ENCODE measurements at regions not wholly inside any gene's neighbourhood (a gene's known extent, or its start where the extent isn't known, plus 50 kb on each side); places are given as distances from the start of the nearest gene placed in this dataset.

DNA sequence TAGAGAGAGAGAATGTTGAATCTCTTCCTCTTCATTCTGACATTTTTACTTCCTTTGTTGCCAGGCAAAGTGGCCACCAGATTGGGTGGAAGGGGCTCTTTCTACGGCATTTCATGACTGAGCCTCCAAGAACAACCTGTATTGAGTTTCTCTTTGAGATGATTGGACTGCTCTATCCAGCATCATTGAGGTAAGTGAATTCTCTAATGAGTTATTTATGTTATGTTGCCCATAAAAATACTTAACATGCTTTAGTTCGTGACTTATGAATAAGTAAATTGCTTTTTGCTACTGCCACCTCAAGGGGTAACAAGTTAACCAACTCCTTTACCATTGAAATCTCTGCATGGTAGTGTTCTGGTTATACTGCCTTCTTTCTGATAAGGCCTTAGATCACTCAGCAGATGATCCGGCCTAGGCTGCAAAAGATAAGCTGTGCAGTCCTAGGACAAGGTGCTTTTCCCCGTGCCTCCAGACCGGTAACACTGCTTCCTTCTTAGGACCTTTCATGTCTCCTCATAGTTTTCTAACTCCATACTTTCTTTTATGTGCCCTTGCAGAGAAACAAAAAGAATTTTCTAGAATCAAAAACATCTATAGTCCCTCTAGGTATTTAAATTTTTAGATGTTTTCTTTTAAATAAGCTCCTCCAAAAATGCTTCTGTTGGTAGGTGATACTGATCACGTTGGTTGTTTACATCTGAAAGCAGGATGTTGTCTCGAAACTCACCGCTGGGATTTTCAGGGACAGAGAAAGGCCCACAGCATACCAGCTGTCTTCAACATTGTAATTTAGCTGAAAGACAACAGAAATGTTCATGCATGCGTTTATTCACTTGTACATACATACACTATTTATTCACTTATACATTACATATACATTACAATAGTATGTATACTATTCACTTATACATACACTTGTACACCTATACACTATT is 157.1 kb upstream of the RBPJ start:
- ChIA-PET CTCF (no interaction called here), POLR2A (ENCODE audit: unreplicated experiment) (no interaction called here)
- Histone ChIP-seq H3F3A (ENCODE audit: low read length, unreplicated experiment) (no peaks in the 10 kb centered on the region), H3K4me1 (ENCODE audit: insufficient read depth, low read length) (no peaks in the 10 kb centered on the region), H3K79me2 (ENCODE audit: low read length) (no peaks in the 10 kb centered on the region), H3K27ac (ENCODE audit: low read length) (no peak overlapping the region), H3K36me3 (ENCODE audit: low read depth, low read length) (no peaks in the 10 kb centered on the region), H3K4me3 (ENCODE audit: low read length) (no peak overlapping the region), H3K27me3 (ENCODE audit: low read length) (no peaks in the 10 kb centered on the region), H4K20me1 (ENCODE audit: low read length) (no peaks in the 10 kb centered on the region), H3K4me2 (ENCODE audit: low read length) (no peak overlapping the region), H3K9me2 (replicated peaks; ENCODE audit: low read length) (no peaks in the 10 kb centered on the region), H3K9ac (ENCODE audit: low read length) (no peak overlapping the region), H2AFZ (ENCODE audit: low read length) (no peak overlapping the region), H3K9me3 (ENCODE audit: low read length) (no peaks in the 10 kb centered on the region)
- ATAC-seq (no peak), DNase-seq (no peak)
- intact Hi-C loops (cut with micrococcal nuclease) = no loop called here
- BruUV-seq (replicated peaks) = no TSS peak
- TF ChIP-seq EZH2phosphoT487 (IDR thresholded peaks at IDR 0.05; ENCODE audit: borderline replicate concordance, low read length) (no peak), EZH2 (IDR thresholded peaks at IDR 0.05; ENCODE audit: low read length, unreplicated experiment) (no peak)
- TF ChIP-seq, protein P1, sequence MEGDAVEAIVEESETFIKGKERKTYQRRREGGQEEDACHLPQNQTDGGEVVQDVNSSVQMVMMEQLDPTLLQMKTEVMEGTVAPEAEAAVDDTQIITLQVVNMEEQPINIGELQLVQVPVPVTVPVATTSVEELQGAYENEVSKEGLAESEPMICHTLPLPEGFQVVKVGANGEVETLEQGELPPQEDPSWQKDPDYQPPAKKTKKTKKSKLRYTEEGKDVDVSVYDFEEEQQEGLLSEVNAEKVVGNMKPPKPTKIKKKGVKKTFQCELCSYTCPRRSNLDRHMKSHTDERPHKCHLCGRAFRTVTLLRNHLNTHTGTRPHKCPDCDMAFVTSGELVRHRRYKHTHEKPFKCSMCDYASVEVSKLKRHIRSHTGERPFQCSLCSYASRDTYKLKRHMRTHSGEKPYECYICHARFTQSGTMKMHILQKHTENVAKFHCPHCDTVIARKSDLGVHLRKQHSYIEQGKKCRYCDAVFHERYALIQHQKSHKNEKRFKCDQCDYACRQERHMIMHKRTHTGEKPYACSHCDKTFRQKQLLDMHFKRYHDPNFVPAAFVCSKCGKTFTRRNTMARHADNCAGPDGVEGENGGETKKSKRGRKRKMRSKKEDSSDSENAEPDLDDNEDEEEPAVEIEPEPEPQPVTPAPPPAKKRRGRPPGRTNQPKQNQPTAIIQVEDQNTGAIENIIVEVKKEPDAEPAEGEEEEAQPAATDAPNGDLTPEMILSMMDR (conservative IDR thresholded peaks at IDR 0.05; ENCODE audit: low read depth, low read length) = no peak

DNA sequence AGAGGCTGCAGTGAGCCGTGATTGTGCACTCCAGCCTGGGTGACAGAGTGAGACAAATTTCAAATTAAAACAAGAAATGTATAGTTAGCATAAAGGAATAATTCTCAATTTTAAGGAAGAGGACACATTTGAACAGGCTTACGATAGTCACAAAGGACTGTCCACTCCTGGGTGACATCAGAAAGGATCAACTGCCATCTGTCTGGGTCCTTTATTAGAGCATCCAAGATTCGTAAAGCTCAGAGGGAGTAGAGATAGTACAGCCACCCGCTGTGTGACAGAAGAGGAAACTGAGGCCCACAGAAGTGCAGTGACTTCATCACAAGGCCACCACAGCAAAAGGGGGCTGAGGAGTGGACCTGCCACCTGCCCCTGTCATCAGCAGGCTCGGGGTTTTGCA is 149.3 kb upstream of the RBPJ start:
- H2AFZ ChIP-seq (ENCODE audit: low read length) = no peak overlapping the region
- CTCF ChIA-PET = no interaction called here

More for the DNA sequence above, 149.3 kb upstream of the RBPJ start:
- TF ChIP-seq, protein P1 (conservative IDR thresholded peaks at IDR 0.05; ENCODE audit: low read depth, low read length) = no peak
- TF ChIP-seq EZH2 (IDR thresholded peaks at IDR 0.05; ENCODE audit: low read length, unreplicated experiment) (no peak), EZH2phosphoT487 (IDR thresholded peaks at IDR 0.05; ENCODE audit: borderline replicate concordance, low read length) (no peak)
- H3K9me3 ChIP-seq (ENCODE audit: low read length) = no peaks in the 10 kb centered on the region
- no peaks in the 10 kb centered on the region for H3K4me1 ChIP-seq (ENCODE audit: insufficient read depth, low read length)
- H3K9me2 ChIP-seq (replicated peaks; ENCODE audit: low read length) = no peaks in the 10 kb centered on the region
- H3F3A ChIP-seq (ENCODE audit: low read length, unreplicated experiment) = no peaks in the 10 kb centered on the region
- BruUV-seq (replicated peaks) = no TSS peak
- no peak overlapping the region for H3K9ac ChIP-seq (ENCODE audit: low read length)
- H3K79me2 ChIP-seq (ENCODE audit: low read length) = no peaks in the 10 kb centered on the region
- DNase-seq (no peak), ATAC-seq (no peak)
- H3K27me3 ChIP-seq (ENCODE audit: low read length) = no peaks in the 10 kb centered on the region
- POLR2A ChIA-PET (ENCODE audit: unreplicated experiment) = no interaction called here
- intact Hi-C loops (cut with micrococcal nuclease) = no loop called here
- H3K27ac ChIP-seq (ENCODE audit: low read length) = no peak overlapping the region
- H3K4me2 ChIP-seq (ENCODE audit: low read length) = no peak overlapping the region
- H3K4me3 ChIP-seq (ENCODE audit: low read length) = no peak overlapping the region
- H3K36me3 ChIP-seq (ENCODE audit: low read depth, low read length) = no peaks in the 10 kb centered on the region
- H4K20me1 ChIP-seq (ENCODE audit: low read length) = no peaks in the 10 kb centered on the region

Data from PC-3 (cell line).